ENCODE measurements at regions not wholly inside any gene's neighbourhood (a gene's known extent, or its start where the extent isn't known, plus 50 kb on each side); places are given as distances from the start of the nearest gene placed in this dataset.

- Histone ChIP-seq H3K4me1 (no peaks in the 10 kb centered on the region), H3K27ac (no peak overlapping the region), H3K9me3 (no peaks in the 10 kb centered on the region), H3K27me3 (no peaks in the 10 kb centered on the region), H3K36me3 (no peaks in the 10 kb centered on the region), H3K9ac (ENCODE audit: low read depth in 2 of 2, low read length in 2 of 2) (no peak overlapping the region), H3K4me3 (no peak overlapping the region)
- no peak for DNase-seq
- intact Hi-C loops (cut with DNase I) = no loop called here
- no peak for TF ChIP-seq CTCF (IDR thresholded peaks at IDR 0.05)
Measured at GRCh38 chr6:170108456-170108855, 182.4 kb downstream of the DLL1 start.

GRCh38 chr6:170107606-170108222 lies 183.2 kb downstream of the DLL1 start:
- no peak for DNase-seq

GRCh38 chr6:170106906-170107525 lies 183.9 kb downstream of the DLL1 start:
- Histone ChIP-seq H3K9me3 (no peaks in the 10 kb centered on the region), H3K4me3 (no peak overlapping the region), H3K27ac (no peak overlapping the region), H3K36me3 (no peaks in the 10 kb centered on the region), H3K27me3 (no peaks in the 10 kb centered on the region), H3K4me1 (no peaks in the 10 kb centered on the region), H3K9ac (ENCODE audit: low read depth in 2 of 2, low read length in 2 of 2) (no peak overlapping the region)
- intact Hi-C loops (cut with DNase I) = no loop called here
- TF ChIP-seq CTCF (IDR thresholded peaks at IDR 0.05) = no peak
- DNase-seq = no peak

More at GRCh38 chr6:170107606-170108222, 183.2 kb downstream of the DLL1 start:
- Histone ChIP-seq H3K4me3 (no peak overlapping the region), H3K4me1 (no peaks in the 10 kb centered on the region), H3K9ac (ENCODE audit: low read depth in 2 of 2, low read length in 2 of 2) (no peak overlapping the region), H3K27me3 (no peaks in the 10 kb centered on the region), H3K36me3 (no peaks in the 10 kb centered on the region), H3K27ac (no peak overlapping the region), H3K9me3 (no peaks in the 10 kb centered on the region)
- TF ChIP-seq CTCF (IDR thresholded peaks at IDR 0.05) = no peak
- intact Hi-C loops (cut with DNase I) = no loop called here

- DNase-seq = peak; percentile 12
- no peak for TF ChIP-seq CTCF (IDR thresholded peaks at IDR 0.05)
- H3K4me1 ChIP-seq = no peaks in the 10 kb centered on the region
Measured at GRCh38 chr6:170102582-170103481, 188.0 kb downstream of the DLL1 start.

GRCh38 chr6:170102038-170102437 lies 188.8 kb downstream of the DLL1 start:
- Histone ChIP-seq H3K27me3 (no peaks in the 10 kb centered on the region), H3K4me3 (no peak overlapping the region), H3K9ac (ENCODE audit: low read depth in 2 of 2, low read length in 2 of 2) (no peak overlapping the region), H3K36me3 (no peaks in the 10 kb centered on the region), H3K27ac (no peak overlapping the region), H3K4me1 (no peaks in the 10 kb centered on the region), H3K9me3 (no peaks in the 10 kb centered on the region)
- intact Hi-C loops (cut with DNase I) = no loop called here
- no peak for TF ChIP-seq CTCF (IDR thresholded peaks at IDR 0.05)
- DNase-seq = no peak

More at GRCh38 chr6:170102582-170103481, 188.0 kb downstream of the DLL1 start:
- Histone ChIP-seq H3K9me3 (no peaks in the 10 kb centered on the region), H3K9ac (ENCODE audit: low read depth in 2 of 2, low read length in 2 of 2) (no peak overlapping the region), H3K27me3 (no peaks in the 10 kb centered on the region), H3K4me3 (no peak overlapping the region), H3K27ac (no peak overlapping the region), H3K36me3 (no peaks in the 10 kb centered on the region)
- intact Hi-C loops (cut with DNase I) = no loop called here

All from colonic mucosa (tissue), 4 donors.